ENCODE measurements at regions not wholly inside any gene's neighbourhood (a gene's known extent, or its start where the extent isn't known, plus 50 kb on each side); places are given as distances from the start of the nearest gene placed in this dataset.

GRCh38 chr17:71735893-71736292, 384.9 kb upstream of the SOX9 start:
- Histone ChIP-seq H3K4me1 (no peaks in the 10 kb centered on the region), H3K36me3 (no peaks in the 10 kb centered on the region), H3K27ac (replicated peaks in 1 of 4) (no peak overlapping the region), H3K4me3 (no peak overlapping the region), H3K9me3 (no peaks in the 10 kb centered on the region), H3K27me3 (no peaks in the 10 kb centered on the region)
- no peak for DNase-seq (ENCODE audit: extremely low spot score)
- TF ChIP-seq EP300 (IDR thresholded peaks at IDR 0.05) = no peak
- no peak for TF ChIP-seq POLR2A (IDR thresholded peaks at IDR 0.05; ENCODE audit: low read depth)
- TF ChIP-seq CTCF (IDR thresholded peaks at IDR 0.05) = no peak
- TF ChIP-seq POLR2AphosphoS5 (IDR thresholded peaks at IDR 0.05) = no peak
- intact Hi-C loops (cut with DNase I) = no loop called here
- WGBS = 91% methylated on average over 4 of the region's 4 CpGs

GRCh38 chr17:71740866-71741265, 380.0 kb upstream of the SOX9 start:
- no peaks in the 10 kb centered on the region for H3K4me1 ChIP-seq
- TF ChIP-seq CTCF (IDR thresholded peaks at IDR 0.05) = no peak
- no peak for TF ChIP-seq POLR2AphosphoS5 (IDR thresholded peaks at IDR 0.05)
- no peak for TF ChIP-seq EP300 (IDR thresholded peaks at IDR 0.05)
- TF ChIP-seq POLR2A (IDR thresholded peaks at IDR 0.05; ENCODE audit: low read depth) = no peak
- H3K27ac ChIP-seq (replicated peaks in 1 of 4) = no peak overlapping the region
- H3K36me3 ChIP-seq = no peaks in the 10 kb centered on the region
- no peaks in the 10 kb centered on the region for H3K27me3 ChIP-seq
- H3K9me3 ChIP-seq = no peaks in the 10 kb centered on the region
- DNase-seq (ENCODE audit: extremely low spot score) = no peak
- WGBS = 87% methylated on average over 3 of the region's 3 CpGs
- intact Hi-C loops (cut with DNase I) = no loop called here
- H3K4me3 ChIP-seq = no peak overlapping the region

GRCh38 chr17:71741836-71742235, 379.0 kb upstream of the SOX9 start:
- Histone ChIP-seq H3K27me3 (no peaks in the 10 kb centered on the region), H3K4me1 (no peaks in the 10 kb centered on the region), H3K4me3 (no peak overlapping the region), H3K36me3 (no peaks in the 10 kb centered on the region), H3K9me3 (no peaks in the 10 kb centered on the region), H3K27ac (replicated peaks in 1 of 4) (no peak overlapping the region)
- DNase-seq (ENCODE audit: extremely low spot score) = no peak
- intact Hi-C loops (cut with DNase I) = no loop called here
- TF ChIP-seq POLR2AphosphoS5 (IDR thresholded peaks at IDR 0.05) (no peak), CTCF (IDR thresholded peaks at IDR 0.05) (no peak), POLR2A (IDR thresholded peaks at IDR 0.05; ENCODE audit: low read depth) (no peak), EP300 (IDR thresholded peaks at IDR 0.05) (no peak)

- H3K4me1 ChIP-seq = no peaks in the 10 kb centered on the region
- no peaks in the 10 kb centered on the region for H3K36me3 ChIP-seq
- peaks cover 0 to 5% (median 0%) of the 10 kb centered on the region in 4 donors for H3K27me3 ChIP-seq
- TF ChIP-seq POLR2A (IDR thresholded peaks at IDR 0.05; ENCODE audit: low read depth) = no peak
- no peak for TF ChIP-seq EP300 (IDR thresholded peaks at IDR 0.05)
- no peak for TF ChIP-seq CTCF (IDR thresholded peaks at IDR 0.05)
- TF ChIP-seq POLR2AphosphoS5 (IDR thresholded peaks at IDR 0.05) = no peak
- H3K9me3 ChIP-seq = no peaks in the 10 kb centered on the region
- no peak for DNase-seq (ENCODE audit: extremely low spot score)
- no peak overlapping the region for H3K4me3 ChIP-seq
- intact Hi-C loops (cut with DNase I) = no loop called here
- no peak overlapping the region for H3K27ac ChIP-seq (replicated peaks in 1 of 4)
These were observed 371.9 kb upstream of the SOX9 start for GRCh38 chr17:71748872-71749271.

- Histone ChIP-seq H3K27ac (replicated peaks in 1 of 4) (no peak overlapping the region), H3K4me3 (no peak overlapping the region), H3K27me3 (peaks cover 0 to 5% (median 0%) of the 10 kb centered on the region in 4 donors), H3K4me1 (no peaks in the 10 kb centered on the region), H3K9me3 (no peaks in the 10 kb centered on the region), H3K36me3 (no peaks in the 10 kb centered on the region)
- intact Hi-C loops (cut with DNase I) = no loop called here
- 92% methylated on average over 3 of the region's 3 CpGs for WGBS
- no peak for DNase-seq (ENCODE audit: extremely low spot score)
- TF ChIP-seq POLR2AphosphoS5 (IDR thresholded peaks at IDR 0.05) (no peak), POLR2A (IDR thresholded peaks at IDR 0.05; ENCODE audit: low read depth) (no peak), CTCF (IDR thresholded peaks at IDR 0.05) (no peak), EP300 (IDR thresholded peaks at IDR 0.05) (no peak)
These were observed 367.8 kb upstream of the SOX9 start for GRCh38 chr17:71753070-71753469.
